Colonic mucosa (tissue), 4 donors: ENCODE measurements at regions not wholly inside any gene's neighbourhood (a gene's known extent, or its start where the extent isn't known, plus 50 kb on each side); places are given as distances from the start of the nearest gene placed in this dataset.

Experiments used
- DNase-seq: peaks from one replicate; pipeline ENCODE4 v3.0.0-alpha.2; 2020
- H3K27ac ChIP-seq: fragments of 200-600 bp; one replicate; pipeline ENCODE4 v1.8.0; 2021
- H3K27me3 ChIP-seq: fragments of 200-600 bp; one replicate; pipeline ENCODE4 v1.8.0; 2021
- H3K36me3 ChIP-seq: fragments of 200-600 bp; one replicate; pipeline ENCODE4 v1.8.0; 2021
- H3K4me1 ChIP-seq: fragments of 200-600 bp; one replicate; pipeline ENCODE4 v1.8.0; 2021; ENCODE audit warnings: mild to moderate bottlenecking
- H3K4me3 ChIP-seq: fragments of 200-600 bp; one replicate; pipeline ENCODE4 v1.8.0; 2021
- H3K9ac ChIP-seq, 2 donors: one replicate each; pipeline ENCODE4 v1.7.0; 2013; ENCODE audit warnings: control low read depth in 2 of 2, low read depth in 2 of 2, low read length in 2 of 2
- H3K9me3 ChIP-seq: fragments of 200-600 bp; one replicate; pipeline ENCODE4 v1.8.0; 2021
- CTCF ChIP-seq: fragments of 200-600 bp; IDR thresholded peaks from one replicate; pipeline ENCODE4 v1.8.0; 2022; ENCODE audit warnings: antibody characterized with exemption, mild to moderate bottlenecking
- intact Hi-C: fragments of 100-400 bp; cut with DNase I; formaldehyde crosslinking; loops from one replicate; pipeline ENCODE4 v1.14.1; 2022
- donor health status: healthy.
- donor health status: DM: no; HTN: no; CAD: no.
- donor health status: DM: no; HTN: no; CAD: no.

GRCh38 chr9:14516656-14517055 lies 176.6 kb downstream of the ZDHHC21 start:
- no peak for TF ChIP-seq CTCF
- no peak for DNase-seq
- no peak overlapping the region for H3K4me3 ChIP-seq
- H3K9ac ChIP-seq: no peak overlapping the region
- H3K4me1 ChIP-seq: no peaks in the 10 kb centered on the region
- H3K27ac ChIP-seq: no peak overlapping the region
- intact Hi-C loops: no loop called here
- no peaks in the 10 kb centered on the region for H3K36me3 ChIP-seq
- no peaks in the 10 kb centered on the region for H3K27me3 ChIP-seq
- H3K9me3 ChIP-seq: no peaks in the 10 kb centered on the region

- no peaks in the 10 kb centered on the region for H3K27me3 ChIP-seq
- H3K36me3 ChIP-seq: no peaks in the 10 kb centered on the region
- no peak overlapping the region for H3K9ac ChIP-seq
- H3K27ac ChIP-seq: no peak overlapping the region
- no peak for TF ChIP-seq CTCF
- DNase-seq: no peak
- H3K4me3 ChIP-seq: no peak overlapping the region
- intact Hi-C loops: no loop called here
- H3K9me3 ChIP-seq: no peaks in the 10 kb centered on the region
- H3K4me1 ChIP-seq: no peaks in the 10 kb centered on the region
Observed at GRCh38 chr9:14515571-14516198, 177.5 kb downstream of the ZDHHC21 start.

- intact Hi-C loops: no loop called here
- Histone ChIP-seq H3K9ac (no peak overlapping the region), H3K4me3 (no peak overlapping the region), H3K36me3 (no peaks in the 10 kb centered on the region), H3K27me3 (no peaks in the 10 kb centered on the region), H3K27ac (no peak overlapping the region), H3K4me1 (no peaks in the 10 kb centered on the region), H3K9me3 (no peaks in the 10 kb centered on the region)
- TF ChIP-seq CTCF: no peak
- no peak for DNase-seq
Observed at GRCh38 chr9:14515049-14515448, 178.2 kb downstream of the ZDHHC21 start.

- H3K27ac ChIP-seq: no peak overlapping the region
Observed at GRCh38 chr9:14512942-14513341, 180.3 kb downstream of the ZDHHC21 start.

GRCh38 chr9:14511452-14511851 lies 181.8 kb downstream of the ZDHHC21 start:
- no peak overlapping the region for H3K9ac ChIP-seq
- no peak for DNase-seq
- no peaks in the 10 kb centered on the region for H3K9me3 ChIP-seq
- H3K4me1 ChIP-seq: no peaks in the 10 kb centered on the region
- no peaks in the 10 kb centered on the region for H3K27me3 ChIP-seq
- no peaks in the 10 kb centered on the region for H3K36me3 ChIP-seq
- TF ChIP-seq CTCF: no peak
- no peak overlapping the region for H3K4me3 ChIP-seq
- H3K27ac ChIP-seq: no peak overlapping the region
- intact Hi-C loops: no loop called here

More at GRCh38 chr9:14512942-14513341, 180.3 kb downstream of the ZDHHC21 start:
- Histone ChIP-seq H3K27me3 (no peaks in the 10 kb centered on the region), H3K4me1 (no peaks in the 10 kb centered on the region), H3K9me3 (no peaks in the 10 kb centered on the region), H3K9ac (no peak overlapping the region), H3K4me3 (no peak overlapping the region), H3K36me3 (no peaks in the 10 kb centered on the region)
- intact Hi-C loops: no loop called here
- no peak for TF ChIP-seq CTCF
- no peak for DNase-seq
